Hepatocyte (in vitro differentiated cells): ENCODE measurements at regions not wholly inside any gene's neighbourhood (a gene's known extent, or its start where the extent isn't known, plus 50 kb on each side); places are given as distances from the start of the nearest gene placed in this dataset.
A peak's percentile ranks its signal among the peaks of the same experiment; 100 is the strongest.

Experiments used
- DNase-seq: peaks from one replicate; pipeline ENCODE4 v3.0.0-alpha.2; 2016; ENCODE audit warnings: low spot score
- H2AFZ ChIP-seq: fragments of 200-600 bp; sonication (generic); 2 replicates; pipeline ENCODE4 v1.6.0; 2016; ENCODE audit warnings: antibody characterized with exemption, mild to moderate bottlenecking
- H3K27ac ChIP-seq: fragments of 200-600 bp; sonication (generic); 2 replicates; pipeline ENCODE4 v1.5.1; 2016; ENCODE audit warnings: mild to moderate bottlenecking
- H3K27me3 ChIP-seq: fragments of 200-600 bp; sonication (generic); 2 replicates; pipeline ENCODE4 v1.6.1; 2016
- H3K36me3 ChIP-seq: fragments of 200-600 bp; sonication (generic); replicated peaks from 2 replicates; pipeline ENCODE4 v1.5.1; 2016; ENCODE audit warnings: low read depth; ENCODE audit not compliant: insufficient read depth
- H3K4me1 ChIP-seq: fragments of 200-600 bp; sonication (generic); 2 replicates; pipeline ENCODE4 v1.5.1; 2016; ENCODE audit warnings: mild to moderate bottlenecking, moderate library complexity; ENCODE audit not compliant: insufficient read depth
- H3K4me2 ChIP-seq: fragments of 200-600 bp; sonication (generic); 2 replicates; pipeline ENCODE4 v1.6.0; 2016
- H3K4me3 ChIP-seq: fragments of 200-600 bp; sonication (generic); 2 replicates; pipeline ENCODE4 v1.5.1; 2016; ENCODE audit warnings: mild to moderate bottlenecking
- H3K79me2 ChIP-seq: fragments of 200-600 bp; sonication (generic); 2 replicates; pipeline ENCODE4 v1.6.0; 2017; ENCODE audit warnings: mild to moderate bottlenecking
- H3K9me2 ChIP-seq: fragments of 200-600 bp; sonication (generic); replicated peaks from 2 replicates; pipeline ENCODE4 v1.6.0; 2017; ENCODE audit warnings: mild to moderate bottlenecking; ENCODE audit not compliant: insufficient read depth
- H3K9me3 ChIP-seq: fragments of 200-600 bp; sonication (generic); 2 replicates; pipeline ENCODE4 v1.5.1; 2016; ENCODE audit warnings: low read depth, mild to moderate bottlenecking
- H4K20me1 ChIP-seq: fragments of 200-600 bp; sonication (generic); 2 replicates; pipeline ENCODE4 v1.6.0; 2016; ENCODE audit warnings: mild to moderate bottlenecking; ENCODE audit not compliant: insufficient read depth, poor library complexity, severe bottlenecking
- EZH2 ChIP-seq: fragments of 200-600 bp; sonication (generic); IDR thresholded peaks from 2 replicates; pipeline ENCODE4 v1.6.1; 2016; ENCODE audit warnings: antibody characterized with exemption, mild to moderate bottlenecking, borderline replicate concordance
- EZH2phosphoT487 ChIP-seq: fragments of 200-600 bp; sonication (generic); IDR thresholded peaks from one replicate; pipeline ENCODE4 v1.6.1; 2018; ENCODE audit warnings: antibody characterized with exemption, mild to moderate bottlenecking, low read depth, moderate library complexity; ENCODE audit not compliant: unreplicated experiment, severe bottlenecking
- WGBS: methylation state at CpG from one replicate; pipeline ENCODE4 v1.1.6; 2016; ENCODE audit warnings: low lambda C conversion rate; ENCODE audit errors: missing lambda C conversion rate; 5-methylcytosine and 5-hydroxymethylcytosine counted together
- TF ChIP-seq, protein P1 (sequence below): fragments of 200-600 bp; sonication (generic); IDR thresholded peaks from 2 replicates; pipeline ENCODE4 v1.5.1; 2016; ENCODE audit warnings: antibody characterized with exemption, mild to moderate bottlenecking; ENCODE audit not compliant: poor library complexity

DNA sequence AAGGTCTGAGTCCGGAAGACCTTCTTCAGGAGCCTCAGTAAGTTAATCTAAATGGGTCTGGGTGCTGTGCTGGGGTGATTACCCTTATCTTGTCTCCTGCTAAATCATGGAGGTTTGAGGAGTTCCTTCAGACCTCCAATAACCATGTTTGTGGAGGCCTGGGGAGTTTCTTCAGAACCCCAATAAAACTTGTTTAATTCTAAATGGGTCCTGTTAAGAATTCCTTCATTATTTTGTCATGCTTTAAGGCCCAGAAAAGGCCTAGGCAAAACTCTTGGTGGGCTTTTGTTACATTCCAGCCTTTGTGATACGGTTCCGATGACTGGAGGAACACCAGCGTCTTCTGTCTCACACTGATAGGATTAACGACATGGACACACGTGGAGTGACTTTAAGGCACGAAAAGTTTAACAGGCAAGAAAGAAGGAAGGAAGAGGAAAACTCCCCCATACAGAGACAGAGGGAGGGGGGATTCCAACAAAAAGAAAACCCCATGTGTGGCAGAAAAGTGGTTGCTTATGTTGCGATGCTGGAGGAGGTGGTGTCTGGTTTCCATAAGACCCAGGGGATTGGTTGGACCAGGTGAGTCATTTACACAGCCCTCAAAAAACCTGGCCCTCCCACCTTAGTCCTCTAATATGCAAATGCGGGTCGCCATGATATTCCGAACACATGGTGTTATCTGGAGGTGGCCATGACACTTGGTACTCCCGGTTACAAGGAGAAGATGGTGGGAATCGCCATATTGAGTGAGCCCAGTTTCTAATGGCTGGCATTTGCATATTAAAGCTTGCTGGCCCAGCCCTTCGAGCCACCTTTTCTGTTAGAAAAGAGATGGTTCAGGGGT, 72.6 kb upstream of the MFGE8 start:
- DNase-seq, result peak; percentile 27
- no peaks in the 10 kb centered on the region for H3K27me3 ChIP-seq
- H3K36me3 ChIP-seq, result no peaks in the 10 kb centered on the region
- H3K27ac ChIP-seq, result peak overlapping the region; percentile 67
- no peak overlapping the region for H2AFZ ChIP-seq
- no peaks in the 10 kb centered on the region for H3K9me3 ChIP-seq
- H3K4me3 ChIP-seq, result no peak overlapping the region
- H3K9me2 ChIP-seq, result no peaks in the 10 kb centered on the region
- H3K79me2 ChIP-seq, result no peaks in the 10 kb centered on the region
- 53% methylated on average over 14 of the region's 14 CpGs for WGBS
- H3K4me2 ChIP-seq, result no peak overlapping the region
- TF ChIP-seq EZH2 (no peak), EZH2phosphoT487 (no peak)
- TF ChIP-seq, protein P1, sequence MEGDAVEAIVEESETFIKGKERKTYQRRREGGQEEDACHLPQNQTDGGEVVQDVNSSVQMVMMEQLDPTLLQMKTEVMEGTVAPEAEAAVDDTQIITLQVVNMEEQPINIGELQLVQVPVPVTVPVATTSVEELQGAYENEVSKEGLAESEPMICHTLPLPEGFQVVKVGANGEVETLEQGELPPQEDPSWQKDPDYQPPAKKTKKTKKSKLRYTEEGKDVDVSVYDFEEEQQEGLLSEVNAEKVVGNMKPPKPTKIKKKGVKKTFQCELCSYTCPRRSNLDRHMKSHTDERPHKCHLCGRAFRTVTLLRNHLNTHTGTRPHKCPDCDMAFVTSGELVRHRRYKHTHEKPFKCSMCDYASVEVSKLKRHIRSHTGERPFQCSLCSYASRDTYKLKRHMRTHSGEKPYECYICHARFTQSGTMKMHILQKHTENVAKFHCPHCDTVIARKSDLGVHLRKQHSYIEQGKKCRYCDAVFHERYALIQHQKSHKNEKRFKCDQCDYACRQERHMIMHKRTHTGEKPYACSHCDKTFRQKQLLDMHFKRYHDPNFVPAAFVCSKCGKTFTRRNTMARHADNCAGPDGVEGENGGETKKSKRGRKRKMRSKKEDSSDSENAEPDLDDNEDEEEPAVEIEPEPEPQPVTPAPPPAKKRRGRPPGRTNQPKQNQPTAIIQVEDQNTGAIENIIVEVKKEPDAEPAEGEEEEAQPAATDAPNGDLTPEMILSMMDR, result no peak
- no peaks in the 10 kb centered on the region for H4K20me1 ChIP-seq
- peaks cover 38% of the 10 kb centered on the region for H3K4me1 ChIP-seq

DNA sequence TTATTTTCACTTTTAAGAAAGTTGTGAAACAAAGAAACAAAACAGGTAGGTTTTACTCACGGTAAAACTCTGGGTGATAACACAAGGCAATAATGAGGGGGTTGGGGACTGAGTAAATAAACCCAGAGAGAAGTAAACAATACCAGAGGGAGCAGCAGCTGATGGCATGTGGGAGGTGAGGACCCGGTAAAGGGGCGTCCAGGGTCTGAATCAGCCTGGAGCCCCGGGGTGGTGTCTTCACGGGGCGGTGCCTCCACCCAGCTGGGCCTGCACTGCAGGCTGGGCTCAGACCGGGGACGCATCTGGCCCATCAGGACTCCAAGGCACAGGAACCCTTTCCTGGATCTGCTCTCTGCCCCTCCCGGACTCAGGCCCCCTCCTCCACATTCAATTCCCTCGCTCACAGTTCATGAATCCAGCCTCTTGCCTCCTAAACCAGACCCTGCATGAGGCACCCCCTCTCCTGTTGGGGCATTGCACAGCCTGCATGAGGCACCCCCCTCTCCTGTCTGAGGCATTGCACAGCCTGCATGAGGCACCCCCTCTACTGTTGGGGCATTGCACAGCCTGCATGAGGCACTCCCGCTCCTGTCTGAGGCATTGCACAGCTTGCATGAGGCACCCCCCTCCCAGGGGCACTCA, 73.9 kb upstream of the MFGE8 start:
- Histone ChIP-seq H3K27me3 (no peaks in the 10 kb centered on the region), H3K4me2 (peak overlapping the region; percentile 36), H2AFZ (no peak overlapping the region), H3K9me2 (no peaks in the 10 kb centered on the region), H3K4me3 (no peak overlapping the region), H3K36me3 (no peaks in the 10 kb centered on the region), H3K27ac (peak overlapping the region; percentile 67), H4K20me1 (no peaks in the 10 kb centered on the region), H3K79me2 (no peaks in the 10 kb centered on the region), H3K4me1 (peaks cover 39% of the 10 kb centered on the region), H3K9me3 (no peaks in the 10 kb centered on the region)
- peak; percentile 37 for DNase-seq
- no peak for TF ChIP-seq EZH2
- TF ChIP-seq, protein P1, result peak; percentile 8
- 25% methylated on average over 11 of the region's 11 CpGs for WGBS

DNA sequence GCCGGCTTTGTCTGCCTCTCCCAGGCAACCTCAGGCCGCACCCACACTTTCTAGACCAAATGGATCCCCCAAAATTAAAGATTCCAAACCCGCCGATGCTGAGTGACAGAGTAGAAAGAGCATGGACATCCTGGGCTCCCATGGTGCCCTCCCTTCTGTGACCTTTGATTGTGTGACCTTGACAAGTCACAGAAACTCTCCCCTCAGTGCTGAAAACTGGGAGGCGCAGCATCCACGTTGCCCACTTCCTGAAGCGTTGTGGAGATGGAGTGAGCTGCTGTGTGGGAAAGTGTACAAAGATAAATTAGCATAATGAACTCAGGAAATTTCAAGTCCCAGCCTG, 74.4 kb upstream of the MFGE8 start:
- H3K4me3 ChIP-seq, result no peak overlapping the region
- H3K27ac ChIP-seq, result peak overlapping the region; percentile 12
- H3K4me2 ChIP-seq, result no peak overlapping the region
- peaks cover 38% of the 10 kb centered on the region for H3K4me1 ChIP-seq
- H3K79me2 ChIP-seq, result no peaks in the 10 kb centered on the region
- no peaks in the 10 kb centered on the region for H3K9me2 ChIP-seq
- TF ChIP-seq EZH2 (no peak), EZH2phosphoT487 (no peak)
- TF ChIP-seq, protein P1, result no peak
- H3K27me3 ChIP-seq, result no peaks in the 10 kb centered on the region
- H3K36me3 ChIP-seq, result no peaks in the 10 kb centered on the region
- no peak for DNase-seq
- WGBS, result 66% methylated on average over 7 of the region's 7 CpGs
- no peaks in the 10 kb centered on the region for H4K20me1 ChIP-seq
- no peaks in the 10 kb centered on the region for H3K9me3 ChIP-seq
- no peak overlapping the region for H2AFZ ChIP-seq
